Erythroblast (primary cell): ENCODE measurements at regions not wholly inside any gene's neighbourhood (a gene's known extent, or its start where the extent isn't known, plus 50 kb on each side); places are given as distances from the start of the nearest gene placed in this dataset.

Source experiments
- GATA1 ChIP-seq: IDR thresholded peaks from 2 replicates; pipeline ENCODE4 v1.6.1; 2011; ENCODE audit warnings: low read depth, mild to moderate bottlenecking, control low read depth, low read length, moderate library complexity
- POLR2A ChIP-seq: IDR thresholded peaks from 2 replicates; pipeline ENCODE4 v1.6.1; 2011; ENCODE audit warnings: mild to moderate bottlenecking, low read length

GRCh38 chr3:96027718-96028117, 786.7 kb upstream of the EPHA6 start:
- TF ChIP-seq POLR2A, result no peak
- TF ChIP-seq GATA1, result no peak
